K562 (cell line): ENCODE measurements at regions not wholly inside any gene's neighbourhood (a gene's known extent, or its start where the extent isn't known, plus 50 kb on each side); places are given as distances from the start of the nearest gene placed in this dataset.

Experiments used
- ATAC-seq: fragments of 200-7000 bp; cut with Tn5 transposase; 3 replicates; pipeline ENCODE4 v1.9.1; 2020; ENCODE audit warnings: moderate library complexity
- BruUV-seq: library from RNA; stranded (reverse); fragments of 400-500 nt; replicated peaks from 2 replicates; lab custom pipeline; 2021; lab: Mats Ljungman, UMichigan
- CTCF ChIA-PET: fragments of 300-600 bp; formaldehyde crosslinking; extraction: SDS; loops from one replicate; lab custom pipeline; 2021; ENCODE audit warnings: low intra/inter-chr PET ratio; lab: Yijun Ruan, JAX
- POLR2A ChIA-PET: fragments of 300-600, 350-650 bp; sonication (Branson Sonifier 250); formaldehyde crosslinking; extraction: SDS; loops from one replicate; lab custom pipeline; 2021; ENCODE audit warnings: antibody characterized with exemption, inconsistent platforms; lab: Yijun Ruan, JAX
- DNase-seq, 4 experiments: peaks; one replicate each; pipeline versions ENCODE4 v3.0.0 to v3.0.0-alpha.2; 2011 to 2018; ENCODE audit warnings: low spot score in 3 of 4, mixed read lengths in 3 of 4; ENCODE audit errors: extremely low read depth in 1 of 4
- FAIRE-seq: peaks from 2 replicates; lab custom pipeline; 2011; peaks lifted over from hg19 to GRCh38; lab: Jason Lieb, UNC
- H2AFZ ChIP-seq: 2 replicates; pipeline ENCODE4 v1.6.0; 2011; ENCODE audit warnings: low read depth, low read length, control low read depth, inconsistent platforms
- H3K27ac ChIP-seq: fragments of 200-600 bp; 3 replicates; pipeline ENCODE4 v1.8.0; 2011; ENCODE audit warnings: low read depth, mild to moderate bottlenecking, control low read depth, inconsistent platforms, low read length, moderate library complexity, mixed read lengths; ENCODE audit errors: extremely low read depth
- H3K27me3 ChIP-seq, 2 experiments: fragments of 300-600 bp in 1 of 2; 2 replicates in 1 of 2; 3 replicates in 1 of 2; pipeline versions ENCODE4 v1.6.0 to v1.8.0; 2011; ENCODE audit warnings: inconsistent platforms in 2 of 2, low read length in 2 of 2, mild to moderate bottlenecking in 1 of 2, mixed read lengths in 1 of 2, moderate library complexity in 1 of 2; ENCODE audit not compliant: control insufficient read depth in 2 of 2, insufficient read depth in 2 of 2
- H3K36me3 ChIP-seq: fragments of 300-600 bp; 3 replicates; pipeline ENCODE4 v1.8.0; 2011; ENCODE audit warnings: mild to moderate bottlenecking, low read length, inconsistent platforms; ENCODE audit not compliant: control insufficient read depth, insufficient read depth
- H3K4me1 ChIP-seq, 2 experiments: fragments of 200-600 bp in 1 of 2; replicated peaks in 1 of 2; 2 replicates in 1 of 2; 3 replicates in 1 of 2; pipeline versions ENCODE4 v1.5.1 to v1.8.0; 2011; ENCODE audit warnings: inconsistent platforms in 2 of 2, low read length in 2 of 2, mild to moderate bottlenecking in 1 of 2, mixed read lengths in 1 of 2, moderate library complexity in 1 of 2; ENCODE audit not compliant: control insufficient read depth in 2 of 2, insufficient read depth in 2 of 2
- H3K4me2 ChIP-seq: 2 replicates; pipeline ENCODE4 v1.6.1; 2011; ENCODE audit warnings: low read length, control low read depth, inconsistent platforms, mixed read lengths; ENCODE audit not compliant: insufficient read depth
- H3K4me3 ChIP-seq: fragments of 200-600 bp; sonication (generic), shearing (Covaris generic); 2 replicates; pipeline ENCODE4 v1.5.1; 2016; ENCODE audit warnings: control low read depth, inconsistent platforms
- H3K79me2 ChIP-seq: fragments of 200-600 bp; 3 replicates; pipeline ENCODE4 v1.8.0; 2011; ENCODE audit warnings: low read length, inconsistent platforms; ENCODE audit not compliant: control insufficient read depth, insufficient read depth
- H3K9ac ChIP-seq, 2 experiments: 2 replicates each; pipeline versions ENCODE4 v1.6.0 to v1.6.1; 2011; ENCODE audit warnings: low read depth in 2 of 2, low read length in 2 of 2, control low read depth in 1 of 2, inconsistent platforms in 1 of 2, mild to moderate bottlenecking in 1 of 2, mixed read lengths in 1 of 2; ENCODE audit not compliant: insufficient read depth in 1 of 2
- H3K9me1 ChIP-seq: one replicate; pipeline ENCODE4 v1.6.0; 2011; ENCODE audit warnings: inconsistent platforms, mild to moderate bottlenecking, low read length, moderate library complexity; ENCODE audit not compliant: control insufficient read depth, insufficient read depth
- H3K9me3 ChIP-seq: replicated peaks from 2 replicates; pipeline ENCODE4 v1.5.1; 2011; ENCODE audit warnings: low read depth, low read length, inconsistent platforms; ENCODE audit not compliant: control insufficient read depth, insufficient read depth
- H4K20me1 ChIP-seq: replicated peaks from 2 replicates; pipeline ENCODE4 v1.6.1; 2011; ENCODE audit warnings: low read length, inconsistent platforms, mixed read lengths; ENCODE audit not compliant: control insufficient read depth, insufficient read depth
- CEBPG ChIP-seq, 3 experiments: fragments of 200-800 bp in 1 of 3; sonication (Bioruptor generic) in 1 of 3; sonication (generic) in 1 of 3; formaldehyde crosslinking in 1 of 3; IDR thresholded peaks in 2 of 3; conservative IDR thresholded peaks in 1 of 3; 2 replicates each; pipeline versions ENCODE4 v1.6.1 to v1.8.0; 2016 to 2022; ENCODE audit warnings: missing compliant biosample characterization in 2 of 3, missing genetic modification characterization in 2 of 3, mild to moderate bottlenecking in 1 of 3, missing genetic modification reagents in 1 of 3
- ETS1 ChIP-seq: conservative IDR thresholded peaks from 2 replicates; pipeline ENCODE4 v1.6.1; 2011; ENCODE audit warnings: low read depth, mild to moderate bottlenecking, low read length; ENCODE audit not compliant: control insufficient read depth
- FOXA1 ChIP-seq: fragments of 450-650 bp; IDR thresholded peaks from 2 replicates; pipeline ENCODE4 v1.6.1; 2016; ENCODE audit warnings: mild to moderate bottlenecking, borderline replicate concordance
- GATAD2A ChIP-seq: fragments of 450-650 bp; IDR thresholded peaks from 2 replicates; pipeline ENCODE4 v1.6.1; 2017
- HMGXB4 ChIP-seq: sonication (generic); formaldehyde crosslinking; IDR thresholded peaks from 2 replicates; pipeline ENCODE4 v1.8.1; 2023; ENCODE audit warnings: mild to moderate bottlenecking, missing genetic modification reagents
- KLF10 ChIP-seq: fragments of 250-450 bp; sonication (Bioruptor Pico); IDR thresholded peaks from 2 replicates; pipeline ENCODE4 v1.6.1; 2021; ENCODE audit warnings: matching md5 sums
- MAFG ChIP-seq: fragments of 450-650 bp; conservative IDR thresholded peaks from 2 replicates; pipeline ENCODE4 v1.6.1; 2016; ENCODE audit warnings: missing genetic modification characterization, missing compliant biosample characterization
- NFIC ChIP-seq: fragments of 450-650 bp; IDR thresholded peaks from 2 replicates; pipeline ENCODE4 v1.6.1; 2017; ENCODE audit warnings: mild to moderate bottlenecking, inconsistent platforms
- NFIX ChIP-seq: fragments of 250-450 bp; sonication (Bioruptor Pico); IDR thresholded peaks from 2 replicates; pipeline ENCODE4 v1.4.0; 2020; ENCODE audit warnings: low read depth, mild to moderate bottlenecking, moderate library complexity
- PHF8 ChIP-seq: fragments of 200-600 bp; sonication (generic); IDR thresholded peaks from 2 replicates; pipeline ENCODE4 v1.6.1; 2012; ENCODE audit warnings: mixed run types, mild to moderate bottlenecking, inconsistent platforms, low read length, moderate library complexity, borderline replicate concordance
- SAFB ChIP-seq: fragments of 200-400 bp; formaldehyde crosslinking; IDR thresholded peaks from 2 replicates; pipeline ENCODE4 v1.6.1; 2017; ENCODE audit warnings: low read depth, low read length, borderline replicate concordance
- SUPT5H ChIP-seq: fragments of 450-650 bp; IDR thresholded peaks from 2 replicates; pipeline ENCODE4 v1.6.1; 2016
- XRCC5 ChIP-seq: fragments of 200-400 bp; formaldehyde crosslinking; IDR thresholded peaks from 2 replicates; pipeline ENCODE4 v1.6.1; 2017; ENCODE audit warnings: low read depth, mild to moderate bottlenecking, low read length
- ZNF436 ChIP-seq: fragments of 250-450, 450-650 bp; sonication (Bioruptor Pico); formaldehyde crosslinking; IDR thresholded peaks from 2 replicates; pipeline ENCODE4 v1.7.0; 2020; ENCODE audit warnings: mild to moderate bottlenecking
- WGBS: fragments of 100-300 bp; shearing (Covaris generic); methylation state at CpG from one replicate; pipeline ENCODE4 v1.1.6; 2016; ENCODE audit warnings: low coverage, mixed read lengths; ENCODE audit not compliant: insufficient coverage; ENCODE audit errors: missing lambda C conversion rate; 5-methylcytosine and 5-hydroxymethylcytosine counted together
- in situ Hi-C: fragments of 300-500 bp; cut with MboI; formaldehyde crosslinking; loops from 4 replicates; pipeline ENCODE4 v1.15.0; 2018; ENCODE audit warnings: inconsistent platforms, mixed read lengths
- intact Hi-C: fragments of 100-400 bp; cut with micrococcal nuclease; formaldehyde crosslinking; loops from 2 replicates; pipeline ENCODE4 v1.14.2; 2022
- TF ChIP-seq, protein P1 (sequence below): sonication (generic); formaldehyde crosslinking; IDR thresholded peaks from 2 replicates; pipeline ENCODE4 v1.8.1; 2023; ENCODE audit warnings: mild to moderate bottlenecking, missing genetic modification reagents

DNA sequence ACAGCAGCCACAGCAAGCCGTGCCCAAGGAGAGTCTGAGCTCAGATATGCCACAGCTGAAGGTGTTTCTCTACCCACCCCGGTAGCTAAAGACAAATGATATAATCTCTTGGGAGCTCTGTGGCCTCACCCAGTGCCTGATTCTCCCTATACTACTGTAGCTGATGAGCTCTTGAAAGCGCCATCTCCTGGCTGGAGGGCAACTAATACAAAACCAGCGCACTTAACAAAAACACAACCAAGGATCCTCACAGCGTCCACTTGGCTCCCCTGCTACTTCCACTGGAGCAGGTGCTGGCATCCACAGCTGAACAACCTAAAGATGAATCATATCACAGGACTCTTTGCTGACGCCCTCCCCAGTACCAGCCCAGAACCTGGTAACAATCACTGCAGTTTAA lies 1212.0 kb downstream of the PCDH17 start:
- 1% methylated on average over 6 of the region's 6 CpGs for WGBS

More for the DNA sequence above, 1212.0 kb downstream of the PCDH17 start:
- intact Hi-C loops (no loop called here), in situ Hi-C loops (no loop called here)
- TF ChIP-seq NFIC (no peak), ETS1 (no peak), GATAD2A (no peak), SAFB (no peak), MAFG (tag) (no peak), XRCC5 (no peak), HMGXB4 (no peak), FOXA1 (no peak), KLF10 (no peak), SUPT5H (no peak), CEBPG (CRISPR knock-in tag; IDR thresholded peaks at IDR 0.05) (no peak), CEBPG (tag; conservative IDR thresholded peaks at IDR 0.05 in 1 of 2, IDR thresholded peaks at IDR 0.05 in 1 of 2) (no peak), ZNF436 (CRISPR knock-in tag) (no peak), PHF8 (no peak), NFIX (no peak)
- TF ChIP-seq, protein P1, sequence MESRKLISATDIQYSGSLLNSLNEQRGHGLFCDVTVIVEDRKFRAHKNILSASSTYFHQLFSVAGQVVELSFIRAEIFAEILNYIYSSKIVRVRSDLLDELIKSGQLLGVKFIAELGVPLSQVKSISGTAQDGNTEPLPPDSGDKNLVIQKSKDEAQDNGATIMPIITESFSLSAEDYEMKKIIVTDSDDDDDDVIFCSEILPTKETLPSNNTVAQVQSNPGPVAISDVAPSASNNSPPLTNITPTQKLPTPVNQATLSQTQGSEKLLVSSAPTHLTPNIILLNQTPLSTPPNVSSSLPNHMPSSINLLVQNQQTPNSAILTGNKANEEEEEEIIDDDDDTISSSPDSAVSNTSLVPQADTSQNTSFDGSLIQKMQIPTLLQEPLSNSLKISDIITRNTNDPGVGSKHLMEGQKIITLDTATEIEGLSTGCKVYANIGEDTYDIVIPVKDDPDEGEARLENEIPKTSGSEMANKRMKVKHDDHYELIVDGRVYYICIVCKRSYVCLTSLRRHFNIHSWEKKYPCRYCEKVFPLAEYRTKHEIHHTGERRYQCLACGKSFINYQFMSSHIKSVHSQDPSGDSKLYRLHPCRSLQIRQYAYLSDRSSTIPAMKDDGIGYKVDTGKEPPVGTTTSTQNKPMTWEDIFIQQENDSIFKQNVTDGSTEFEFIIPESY (CRISPR knock-in tag), result no peak
- DNase-seq (no peak), ATAC-seq (no peak), FAIRE-seq (no peak)
- no peaks in the 10 kb centered on the region for H3K79me2 ChIP-seq
- no peaks in the 10 kb centered on the region for H3K36me3 ChIP-seq
- H3K9me3 ChIP-seq, result no peaks in the 10 kb centered on the region
- ChIA-PET CTCF (no interaction called here), POLR2A (no interaction called here)
- H3K4me1 ChIP-seq, result no peaks in the 10 kb centered on the region
- BruUV-seq, result no TSS peak
- no peak overlapping the region for H3K27ac ChIP-seq
- no peaks in the 10 kb centered on the region for H3K27me3 ChIP-seq
- no peaks in the 10 kb centered on the region for H3K9me1 ChIP-seq
- no peak overlapping the region for H3K9ac ChIP-seq
- H3K4me3 ChIP-seq, result no peak overlapping the region
- no peak overlapping the region for H3K4me2 ChIP-seq
- H2AFZ ChIP-seq, result no peak overlapping the region
- no peaks in the 10 kb centered on the region for H4K20me1 ChIP-seq
